ENCODE measurements at regions not wholly inside any gene's neighbourhood (a gene's known extent, or its start where the extent isn't known, plus 50 kb on each side); places are given as distances from the start of the nearest gene placed in this dataset.

- WGBS, 4 donors, result 30 to 38% (median 36%) methylated on average over 9 of the region's 9 CpGs
- ATAC-seq (no peak), DNase-seq (no peak)
- no peak overlapping the region for H3K4me3 ChIP-seq
- no peak overlapping the region for H3K27ac ChIP-seq
- H3K27me3 ChIP-seq, result peaks cover 0 to 6% (median 0%) of the 10 kb centered on the region in 9 donors
- H3K9me3 ChIP-seq, result no peaks in the 10 kb centered on the region
- intact Hi-C loops (cut with DNase I), result no loop called here
- no peaks in the 10 kb centered on the region for H3K36me3 ChIP-seq
- no peak for TF ChIP-seq POLR2A (IDR thresholded peaks at IDR 0.05)
- TF ChIP-seq CTCF (IDR thresholded peaks at IDR 0.05), result no peak
- no peaks in the 10 kb centered on the region for H3K4me1 ChIP-seq
These were observed 49.9 kb upstream of the LINGO1 start for GRCh38 chr15:77682564-77682963.

Measured in heart left ventricle (tissue), 16 donors.